Skin epidermis (tissue), 12 donors: ENCODE measurements at regions not wholly inside any gene's neighbourhood (a gene's known extent, or its start where the extent isn't known, plus 50 kb on each side); places are given as distances from the start of the nearest gene placed in this dataset.
A peak's percentile ranks its signal among the peaks of the same experiment; 100 is the strongest.

Experiments
- H3K27ac ChIP-seq, 21 experiments: fragments of 200-600 bp; sonication (generic) in 11 of 21; one replicate each; pipeline ENCODE4 v1.5.0; 2020; ENCODE audit warnings: mild to moderate bottlenecking in 3 of 21, inconsistent platforms in 2 of 21, moderate library complexity in 2 of 21
- H3K4me3 ChIP-seq, 7 experiments: fragments of 200-600 bp; sonication (generic) in 2 of 7; one replicate each; pipeline ENCODE4 v1.5.0; 2020; ENCODE audit warnings: inconsistent platforms in 2 of 7, mild to moderate bottlenecking in 2 of 7, moderate library complexity in 1 of 7

- H3K27ac ChIP-seq: no peak overlapping the region
These were observed 153.0 kb upstream of the GPR26 start for GRCh38 chr10:123512901-123513775.

DNA sequence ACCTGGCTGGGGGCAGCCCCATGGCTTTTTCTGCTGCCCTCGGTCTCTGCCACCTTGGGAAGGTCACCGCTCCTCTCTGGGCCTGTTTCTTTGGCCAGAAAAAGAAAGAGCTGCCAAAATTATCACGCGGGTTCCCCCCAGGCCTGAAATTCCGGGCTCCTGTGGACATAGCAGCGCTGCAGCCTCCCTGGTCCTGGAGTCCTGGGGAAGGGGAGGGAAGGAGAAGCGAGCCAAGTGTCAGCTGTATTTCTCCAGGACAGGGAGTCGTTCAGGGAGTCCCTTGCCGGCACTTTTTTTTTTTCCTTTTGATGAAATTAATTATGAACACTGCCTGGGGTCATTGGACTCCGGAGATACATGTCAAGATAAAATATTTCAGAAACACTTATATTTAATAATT is 152.3 kb upstream of the GPR26 start:
- Histone ChIP-seq H3K4me3 (no peak overlapping the region), H3K27ac (no peak overlapping the region)

More at GRCh38 chr10:123512901-123513775, 153.0 kb upstream of the GPR26 start:
- H3K4me3 ChIP-seq: no peak overlapping the region

DNA sequence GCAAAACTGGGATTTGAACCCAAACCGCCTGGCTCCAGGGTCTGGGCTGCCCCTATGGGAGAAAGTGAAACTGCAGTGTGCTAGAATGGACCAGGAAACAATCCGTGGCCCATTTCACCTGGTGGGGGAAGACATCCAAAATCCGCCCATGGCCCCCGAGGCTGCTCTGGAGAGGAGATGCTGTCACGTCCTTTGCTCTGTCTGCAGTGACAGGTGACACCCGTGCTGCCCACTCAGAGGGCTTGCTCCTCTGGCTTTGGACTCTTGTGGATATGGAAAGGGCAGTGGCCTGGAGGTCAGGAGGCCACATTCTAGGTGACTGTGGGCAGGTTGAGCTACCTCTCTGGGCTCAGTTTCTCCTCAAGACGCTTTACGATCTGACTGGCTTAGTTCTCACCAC is 151.2 kb upstream of the GPR26 start:
- no peak overlapping the region for H3K4me3 ChIP-seq
- H3K27ac ChIP-seq: no peak overlapping the region

GRCh38 chr10:123515661-123516060 is 150.5 kb upstream of the GPR26 start:
- Histone ChIP-seq H3K4me3 (no peak overlapping the region), H3K27ac (no peak overlapping the region)

DNA sequence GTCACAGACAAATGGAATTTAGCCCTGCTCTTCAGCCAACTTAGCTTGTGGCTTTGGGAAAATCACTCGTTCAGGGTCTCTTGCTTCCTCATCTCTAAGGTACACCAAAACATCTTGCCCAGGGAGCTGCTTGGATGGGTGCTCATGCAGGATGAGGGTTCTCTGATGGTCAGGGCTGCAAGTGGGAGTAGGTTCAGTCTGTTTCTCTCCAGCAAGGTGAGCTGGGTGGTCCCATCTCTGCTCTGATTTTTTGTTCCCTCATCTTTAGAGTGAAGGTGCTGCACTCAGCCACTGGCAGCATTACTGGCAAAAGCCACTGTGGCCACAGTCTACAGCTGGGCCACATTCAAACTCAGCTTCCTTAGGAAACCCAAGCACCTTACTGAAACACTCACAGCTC is 149.9 kb upstream of the GPR26 start:
- no peak overlapping the region for H3K4me3 ChIP-seq

DNA sequence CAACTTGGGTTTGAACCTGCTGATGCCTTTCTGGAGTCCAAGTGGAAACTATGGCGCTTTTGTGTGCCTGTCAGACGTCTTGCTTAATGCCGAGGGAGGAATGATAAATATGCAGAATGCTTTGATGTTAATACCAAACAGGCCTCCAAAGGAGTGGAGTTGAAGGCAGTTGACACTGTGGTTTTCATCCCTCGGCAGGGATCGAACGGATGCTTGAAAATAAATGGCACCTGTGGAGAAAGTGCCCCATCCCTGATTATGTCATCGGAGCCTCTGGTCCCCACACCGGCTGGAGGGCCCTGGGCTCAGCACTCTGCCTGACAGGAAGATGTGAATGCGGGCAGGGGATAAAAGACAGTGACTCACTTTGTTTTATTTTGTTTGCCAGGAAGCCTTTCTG is 148.7 kb upstream of the GPR26 start:
- Histone ChIP-seq H3K27ac (no peak overlapping the region), H3K4me3 (no peak overlapping the region)

More for the DNA sequence above, 149.9 kb upstream of the GPR26 start:
- no peak overlapping the region for H3K27ac ChIP-seq

DNA sequence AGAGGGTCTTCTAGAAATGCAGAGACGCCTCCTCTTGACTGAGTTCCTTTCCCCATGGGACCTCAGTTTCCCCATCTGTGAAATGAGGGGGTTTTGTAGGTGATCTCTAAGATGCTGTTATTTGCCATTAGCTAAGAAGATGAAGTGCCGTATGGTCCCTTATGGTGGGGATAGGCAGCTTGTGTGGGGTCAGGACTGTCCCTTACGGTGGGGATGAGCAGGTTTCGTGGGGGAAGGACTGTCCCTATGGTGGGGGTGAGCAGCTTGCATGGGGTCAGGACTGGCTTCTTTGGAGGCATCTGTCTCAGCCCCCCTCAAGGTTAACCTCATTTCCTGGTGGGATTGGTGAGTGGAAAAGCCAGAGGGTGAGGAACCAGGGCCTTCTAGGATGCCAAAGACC is 148.3 kb upstream of the GPR26 start:
- Histone ChIP-seq H3K4me3 (no peak overlapping the region), H3K27ac (no peak overlapping the region)

DNA sequence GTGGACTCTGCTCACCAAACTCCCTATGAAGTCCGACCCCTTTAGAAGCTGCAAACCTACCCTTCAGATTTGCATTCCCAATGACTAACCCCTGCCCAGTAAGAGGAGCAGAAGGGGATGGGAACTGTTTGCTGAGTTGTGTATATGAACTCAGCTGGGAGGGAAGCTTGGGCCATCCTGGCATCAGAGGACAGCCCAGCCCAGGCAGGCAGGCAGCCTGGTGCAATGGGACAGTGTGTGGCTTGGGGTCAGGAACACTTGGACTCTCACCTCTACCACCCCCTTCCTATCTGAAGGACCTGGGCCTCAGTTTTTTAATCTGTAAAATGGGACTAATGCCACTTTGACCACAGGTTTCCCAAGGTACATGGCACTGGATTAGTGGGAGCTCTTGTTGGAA is 147.4 kb upstream of the GPR26 start:
- no peak overlapping the region for H3K27ac ChIP-seq

GRCh38 chr10:123519861-123520260 is 146.3 kb upstream of the GPR26 start:
- Histone ChIP-seq H3K27ac (no peak overlapping the region), H3K4me3 (no peak overlapping the region)

More for the DNA sequence above, 147.4 kb upstream of the GPR26 start:
- no peak overlapping the region for H3K4me3 ChIP-seq

DNA sequence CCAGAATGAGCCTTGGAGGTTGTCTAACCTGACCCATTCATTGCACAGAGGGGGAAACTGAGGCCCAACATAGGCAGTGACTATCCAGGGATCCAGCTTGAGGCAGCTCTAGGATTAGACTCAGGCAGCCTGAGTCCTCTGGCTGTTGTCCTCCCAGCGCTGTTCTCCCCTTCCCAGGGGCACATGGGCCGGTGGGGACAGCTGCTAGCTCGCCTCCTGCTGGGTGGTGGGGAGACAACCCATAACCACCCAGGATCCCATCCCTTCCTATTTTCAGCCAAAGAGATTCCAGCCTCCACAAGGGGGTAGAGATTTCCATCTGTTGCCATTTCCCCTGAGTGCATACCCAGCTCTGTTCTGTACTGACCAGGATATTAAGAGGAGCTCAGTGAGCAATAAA is 145.1 kb upstream of the GPR26 start:
- Histone ChIP-seq H3K4me3 (no peak overlapping the region), H3K27ac (no peak overlapping the region)

DNA sequence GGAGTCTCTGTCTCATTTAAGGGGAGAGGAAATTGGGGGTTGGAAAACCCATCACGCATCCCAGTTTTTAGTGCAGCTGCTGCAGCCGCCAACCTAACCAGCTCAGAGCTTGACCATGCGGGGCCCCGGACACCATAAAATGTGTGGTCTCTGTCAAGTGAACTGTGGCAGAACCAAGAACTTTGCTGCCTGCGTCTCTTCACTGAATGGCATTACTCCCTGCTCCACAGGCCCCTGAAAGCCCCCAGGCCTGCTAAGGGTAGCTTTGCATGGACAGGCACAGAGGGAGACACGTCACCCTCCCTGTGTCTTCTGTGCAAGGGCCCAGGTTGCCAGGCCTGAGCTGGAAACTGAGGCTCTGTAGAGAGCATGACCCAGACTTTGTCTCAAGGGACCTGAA is 144.6 kb upstream of the GPR26 start:
- Histone ChIP-seq H3K27ac (no peak overlapping the region), H3K4me3 (no peak overlapping the region)

GRCh38 chr10:123522702-123523312 is 143.3 kb upstream of the GPR26 start:
- Histone ChIP-seq H3K27ac (no peak overlapping the region), H3K4me3 (no peak overlapping the region)

GRCh38 chr10:123523833-123524232 is 142.3 kb upstream of the GPR26 start:
- no peak overlapping the region for H3K4me3 ChIP-seq
- H3K27ac ChIP-seq: no peak overlapping the region

DNA sequence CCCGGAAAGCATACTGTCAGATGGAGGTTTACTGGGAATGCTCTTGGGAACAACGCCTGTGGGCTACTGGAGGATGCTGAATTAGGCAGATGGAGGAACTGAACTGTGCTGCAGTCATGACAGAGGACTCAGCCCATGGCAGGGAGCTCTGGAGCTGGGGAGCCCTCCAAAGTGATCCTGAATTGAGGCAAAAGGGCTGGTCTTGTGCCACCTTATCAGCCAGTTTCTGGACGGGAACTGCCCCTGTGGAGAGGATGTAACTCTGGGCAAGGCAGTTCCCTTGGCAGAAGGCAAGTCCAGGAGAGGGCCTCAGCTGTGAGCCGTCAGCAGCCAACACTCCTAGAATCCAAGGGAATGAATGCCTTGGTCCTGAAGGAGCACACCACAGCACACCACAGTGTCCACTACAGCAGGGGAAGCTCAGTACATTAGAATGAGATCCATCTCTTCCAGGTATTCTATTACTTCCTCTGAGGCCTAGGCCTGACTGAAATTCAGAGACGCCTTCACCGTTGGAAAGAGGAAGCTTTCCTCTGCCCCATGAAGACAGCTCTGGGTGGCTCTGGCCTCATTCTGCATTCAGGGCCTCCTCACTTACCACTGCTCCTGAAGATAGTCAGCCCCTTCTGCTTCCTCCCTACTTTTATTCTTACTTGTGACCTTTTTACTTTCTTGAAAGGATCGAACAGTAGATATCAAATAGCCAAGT is 139.6 kb upstream of the GPR26 start:
- no peak overlapping the region for H3K4me3 ChIP-seq
- H3K27ac ChIP-seq: no peak overlapping the region

GRCh38 chr10:123527151-123527550 is 139.0 kb upstream of the GPR26 start:
- H3K27ac ChIP-seq: no peak overlapping the region
- no peak overlapping the region for H3K4me3 ChIP-seq

- H3K27ac ChIP-seq: no peak overlapping the region
These were observed 136.9 kb upstream of the GPR26 start for GRCh38 chr10:123529146-123529760.

GRCh38 chr10:123530166-123530870 is 135.8 kb upstream of the GPR26 start:
- Histone ChIP-seq H3K4me3 (no peak overlapping the region), H3K27ac (no peak overlapping the region)

More at GRCh38 chr10:123529146-123529760, 136.9 kb upstream of the GPR26 start:
- H3K4me3 ChIP-seq: no peak overlapping the region

DNA sequence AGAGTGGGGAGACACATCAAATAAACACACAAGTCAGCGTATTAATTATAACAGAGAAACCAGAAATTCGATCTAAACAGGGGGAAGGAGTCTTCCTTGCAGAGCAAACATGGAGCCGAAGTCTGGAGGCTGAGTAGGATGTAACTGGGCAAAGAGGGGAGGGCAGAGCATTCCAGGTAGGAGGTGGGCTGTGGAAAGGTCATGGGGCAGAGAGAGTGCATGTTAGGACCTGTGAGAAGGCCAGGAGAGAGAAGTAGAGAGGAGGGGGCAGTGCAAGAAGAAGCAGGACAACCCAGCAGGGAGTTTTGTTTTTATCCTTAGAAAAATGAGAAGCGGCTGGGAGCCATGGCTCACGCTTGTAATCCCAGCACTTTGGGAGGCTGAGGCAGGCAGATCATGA is 130.8 kb upstream of the GPR26 start:
- H3K27ac ChIP-seq: no peak overlapping the region
- H3K4me3 ChIP-seq: no peak overlapping the region

GRCh38 chr10:123536176-123536845 is 129.8 kb upstream of the GPR26 start:
- Histone ChIP-seq H3K4me3 (no peak overlapping the region), H3K27ac (peak overlapping the region in 1 of 21 experiments; percentile 9)
